Transverse colon (tissue), 4 donors: ENCODE measurements at regions not wholly inside any gene's neighbourhood (a gene's known extent, or its start where the extent isn't known, plus 50 kb on each side); places are given as distances from the start of the nearest gene placed in this dataset.

Experiments
- CTCF ChIP-seq, 5 experiments: fragments of 200-600 bp in 3 of 5; fragments of 450-650 bp in 2 of 5; sonication (generic) in 3 of 5; IDR thresholded peaks; 1 replicate in 2 of 5; 2 replicates in 3 of 5; pipeline ENCODE4 v1.5.1; 2016 to 2017; ENCODE audit warnings: antibody characterized with exemption in 5 of 5, inconsistent platforms in 3 of 5, mild to moderate bottlenecking in 2 of 5, moderate library complexity in 1 of 5
- EP300 ChIP-seq: sonication (generic); formaldehyde crosslinking; IDR thresholded peaks from one replicate; pipeline ENCODE4 v1.6.1; 2017; ENCODE audit warnings: antibody characterized with exemption, low read depth
- POLR2A ChIP-seq: fragments of 450-650 bp; IDR thresholded peaks from one replicate; pipeline ENCODE4 v1.6.1; 2016; ENCODE audit warnings: antibody characterized with exemption, mild to moderate bottlenecking, moderate library complexity
- POLR2AphosphoS5 ChIP-seq, 3 donors: sonication (generic); formaldehyde crosslinking; IDR thresholded peaks; one replicate each; pipeline ENCODE4 v1.6.1; 2016; ENCODE audit warnings: antibody characterized with exemption in 3 of 3

- TF ChIP-seq POLR2A (no peak), CTCF (IDR thresholded peaks at IDR 0.05) (no peak), POLR2AphosphoS5 (IDR thresholded peaks at IDR 0.05) (no peak), EP300 (no peak)
Observed at GRCh38 chr7:156155988-156156733, 343.9 kb upstream of the SHH start.
